ENCODE measurements at regions not wholly inside any gene's neighbourhood (a gene's known extent, or its start where the extent isn't known, plus 50 kb on each side); places are given as distances from the start of the nearest gene placed in this dataset.
"Not testable (repeated sequence)": the region's sequence is repeated elsewhere in the genome, so short reads cannot be mapped to it uniquely, and the experiment has no call there.

DNA sequence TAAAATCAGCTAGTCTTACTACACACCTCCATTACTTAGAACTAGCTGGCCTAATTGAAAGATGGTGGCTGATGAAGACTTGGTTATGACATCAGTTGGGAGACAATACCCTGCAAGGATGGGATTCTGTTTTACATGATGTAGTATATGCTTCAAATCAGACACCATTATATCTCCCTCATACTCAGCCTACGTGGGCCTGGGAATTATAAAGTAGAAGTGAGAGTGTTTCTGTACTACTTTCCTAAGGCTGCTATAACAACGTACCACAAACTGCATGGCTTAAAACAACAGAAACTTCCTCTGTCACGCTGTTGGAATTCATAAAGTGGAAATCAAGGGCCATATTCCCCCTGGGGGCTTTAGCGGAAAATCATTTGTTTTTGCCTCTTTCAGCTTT lies 190.4 kb downstream of the PAH start:
- no peak for DNase-seq

GRCh38 chr12:102722147-102722546 lies 194.9 kb downstream of the PAH start:
- DNase-seq = no peak

DNA sequence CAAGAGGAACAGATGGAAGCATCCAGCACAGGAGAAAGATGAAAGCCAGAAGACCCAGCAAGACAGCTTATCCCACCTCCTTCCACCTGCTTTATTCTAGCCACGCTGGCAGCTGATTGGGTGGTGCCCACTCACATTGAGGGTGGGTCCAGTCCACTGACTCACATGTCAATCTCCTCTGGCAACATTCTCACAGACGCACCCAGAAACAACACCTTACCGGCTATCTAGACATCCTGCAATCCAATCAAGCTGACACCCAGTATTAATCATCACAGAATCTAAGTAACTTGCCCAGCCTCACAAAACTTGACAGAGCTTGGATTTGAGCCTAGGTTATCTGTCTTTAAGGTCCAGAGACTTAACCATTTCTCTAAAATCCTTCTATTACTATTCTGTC lies 208.9 kb downstream of the PAH start:
- DNase-seq = no peak

DNA sequence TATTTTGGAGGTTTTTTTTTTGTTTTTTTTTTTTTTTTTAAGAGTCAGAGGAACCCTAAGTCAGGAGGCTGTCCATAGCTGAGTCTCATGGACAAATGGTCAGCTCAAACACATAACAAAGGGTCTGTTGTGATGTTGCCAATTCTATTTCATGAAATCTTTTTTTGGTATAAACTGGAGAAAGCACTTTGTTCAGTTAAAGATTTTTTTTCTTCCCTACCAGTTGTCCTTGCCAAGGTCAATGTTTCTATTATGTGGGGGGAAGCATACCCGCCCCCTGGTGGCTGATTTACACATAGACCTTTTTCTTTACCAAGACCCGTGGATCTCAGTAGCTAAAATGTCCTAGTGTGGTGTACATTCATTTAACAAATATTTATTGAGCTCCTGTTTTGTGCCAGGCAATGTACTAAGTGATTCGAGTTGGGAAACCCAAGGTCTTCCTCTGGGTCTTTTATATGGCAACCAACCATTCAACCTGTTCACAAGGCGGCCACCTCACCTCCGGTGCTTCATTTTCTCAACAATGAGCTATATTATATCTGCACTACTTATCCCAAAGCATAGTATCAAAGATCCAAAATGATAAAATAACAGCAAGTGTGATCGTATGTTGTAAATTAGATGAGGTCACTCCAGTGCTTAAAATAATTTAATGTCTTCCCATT lies 214.5 kb downstream of the PAH start:
- DNase-seq = peak; percentile 6

GRCh38 chr12:102696045-102696444 lies 215.7 kb upstream of the IGF1 start:
- no peak for DNase-seq

- no peak for DNase-seq
Observed at GRCh38 chr12:102694903-102695302, 214.5 kb upstream of the IGF1 start.

- DNase-seq = no peak
Observed at GRCh38 chr12:102691773-102692555, 211.6 kb upstream of the IGF1 start.

GRCh38 chr12:102690253-102690652 lies 209.9 kb upstream of the IGF1 start:
- DNase-seq = no peak

DNA sequence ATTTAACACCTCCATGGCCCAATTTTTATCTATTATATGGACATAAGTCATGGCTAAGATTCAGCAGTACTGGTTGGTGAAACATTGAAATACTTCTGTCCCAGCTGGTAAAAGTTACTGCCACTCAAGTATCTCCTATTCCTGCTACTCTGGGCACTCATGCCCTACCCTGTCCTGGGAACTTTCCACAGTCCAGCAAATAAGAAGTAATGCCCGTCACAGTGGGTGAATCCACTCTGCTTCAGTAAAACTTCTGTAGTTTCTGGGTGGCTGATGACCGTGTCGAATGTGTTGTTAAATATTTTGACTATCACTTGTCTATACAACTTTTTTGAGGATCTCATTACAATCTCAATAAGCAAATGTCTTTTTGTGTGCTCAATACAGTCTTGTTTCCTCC lies 209.3 kb upstream of the IGF1 start:
- no peak for DNase-seq

DNA sequence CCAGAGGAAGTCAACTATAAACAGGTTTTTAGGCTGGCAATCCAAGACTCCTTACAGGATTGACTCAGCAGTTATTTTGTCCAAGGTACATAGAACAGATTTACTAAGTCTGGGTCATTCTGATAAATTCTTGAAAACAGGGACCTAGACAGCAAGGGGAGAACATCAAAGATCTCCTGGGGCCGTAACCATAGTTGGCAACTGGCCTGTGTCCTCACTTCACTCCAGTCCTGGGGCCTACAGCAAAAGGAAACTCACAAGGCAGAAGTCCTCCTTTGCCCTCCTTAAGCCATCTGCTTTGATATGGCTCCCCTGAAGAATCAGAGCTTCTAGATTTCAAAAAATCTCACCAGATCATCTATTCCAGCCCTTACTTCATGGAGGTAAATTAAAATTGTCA lies 207.2 kb upstream of the IGF1 start:
- no peak for DNase-seq

DNA sequence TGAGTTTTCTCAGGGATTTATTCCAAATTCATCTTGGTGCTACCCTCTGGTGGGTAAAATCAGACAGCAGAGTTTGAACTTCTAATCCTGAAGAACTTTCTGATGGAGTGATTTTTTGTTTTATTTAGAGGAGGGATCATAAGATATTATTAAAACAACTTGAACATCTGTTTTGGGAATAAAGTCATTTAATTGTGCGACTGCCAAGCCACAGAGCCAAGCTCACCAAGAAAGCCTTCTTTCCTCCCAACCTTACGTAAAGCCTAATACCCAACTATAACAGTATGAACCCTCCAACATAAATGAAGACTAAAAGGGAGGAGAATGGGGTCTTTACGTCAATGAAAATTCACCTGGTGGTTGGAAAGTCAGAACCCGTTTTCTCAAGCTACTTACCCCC lies 205.5 kb upstream of the IGF1 start:
- DNase-seq = no peak

GRCh38 chr12:102685172-102685571 lies 204.8 kb upstream of the IGF1 start:
- DNase-seq = no peak

DNA sequence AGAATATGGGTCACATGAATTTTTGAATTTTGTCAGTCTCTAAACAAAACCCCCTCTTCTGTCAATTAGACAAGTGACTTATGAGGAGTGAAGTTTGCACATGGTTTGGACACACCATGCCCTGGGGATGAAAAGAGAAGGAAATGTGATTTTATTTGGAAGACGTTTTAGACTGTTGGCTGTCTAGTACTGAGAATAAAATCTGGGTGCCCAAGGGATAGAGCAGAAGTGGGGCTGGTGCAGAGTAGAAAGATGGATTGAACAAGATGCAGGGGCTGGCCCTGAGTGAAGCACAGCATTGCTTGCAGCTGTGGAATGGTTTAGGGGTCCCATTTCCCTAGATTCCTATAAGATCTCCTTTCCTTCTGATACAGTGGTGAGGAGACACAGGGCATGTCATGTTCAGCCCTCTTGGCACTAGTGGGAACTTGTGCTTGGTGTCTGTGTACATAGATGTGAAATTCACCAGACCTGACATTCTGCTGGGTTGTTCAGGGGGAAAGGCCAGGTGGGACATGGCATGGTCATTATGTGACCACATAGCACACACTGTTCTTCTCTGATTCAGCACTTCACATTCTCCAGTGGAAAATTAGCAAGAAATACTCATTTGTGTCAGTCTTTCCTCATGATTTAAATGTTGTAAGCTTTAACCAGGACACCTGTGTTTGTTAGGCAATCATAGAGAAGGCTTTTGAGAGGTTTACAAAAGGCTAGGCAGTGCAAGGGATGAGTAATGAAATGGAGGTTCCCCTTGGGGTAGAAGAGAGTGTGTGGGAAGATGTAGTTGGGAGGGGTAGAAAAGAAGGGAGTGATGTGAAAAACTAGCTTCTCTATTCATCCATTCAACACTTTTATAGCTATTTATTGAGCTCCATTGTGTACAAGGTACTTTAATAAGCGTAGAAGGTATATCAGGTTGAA lies 202.3 kb upstream of the IGF1 start:
- DNase-seq = no peak

GRCh38 chr12:102681747-102682146 lies 201.4 kb upstream of the IGF1 start:
- no peak for DNase-seq

- DNase-seq = no peak
Observed at GRCh38 chr12:102681309-102681708, 200.9 kb upstream of the IGF1 start.

GRCh38 chr12:102680304-102680703 lies 199.9 kb upstream of the IGF1 start:
- no peak for DNase-seq

- DNase-seq = no peak
Observed at GRCh38 chr12:102676812-102677211, 196.4 kb upstream of the IGF1 start.

DNA sequence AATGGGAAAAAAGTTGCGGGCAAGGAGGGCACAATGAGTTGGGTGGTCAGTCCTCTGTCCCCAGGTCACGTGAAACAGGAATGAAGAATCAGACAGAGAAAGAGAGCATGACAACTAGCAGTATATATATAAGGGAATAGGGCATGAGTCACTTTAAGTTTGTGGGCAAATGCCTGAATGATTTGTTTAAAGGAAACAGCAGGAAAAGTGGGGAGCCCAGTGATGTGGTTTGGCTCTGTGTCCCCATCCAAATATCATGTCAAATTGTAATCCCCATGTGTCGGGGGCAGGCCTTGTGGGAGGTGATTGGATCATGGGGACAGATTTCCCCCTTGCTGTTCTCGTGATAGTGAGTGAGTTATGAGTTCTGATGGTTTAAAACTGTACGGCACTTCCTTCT lies 195.3 kb upstream of the IGF1 start:
- no peak for DNase-seq

- DNase-seq = no peak
Observed at GRCh38 chr12:102673606-102674005, 193.2 kb upstream of the IGF1 start.

DNA sequence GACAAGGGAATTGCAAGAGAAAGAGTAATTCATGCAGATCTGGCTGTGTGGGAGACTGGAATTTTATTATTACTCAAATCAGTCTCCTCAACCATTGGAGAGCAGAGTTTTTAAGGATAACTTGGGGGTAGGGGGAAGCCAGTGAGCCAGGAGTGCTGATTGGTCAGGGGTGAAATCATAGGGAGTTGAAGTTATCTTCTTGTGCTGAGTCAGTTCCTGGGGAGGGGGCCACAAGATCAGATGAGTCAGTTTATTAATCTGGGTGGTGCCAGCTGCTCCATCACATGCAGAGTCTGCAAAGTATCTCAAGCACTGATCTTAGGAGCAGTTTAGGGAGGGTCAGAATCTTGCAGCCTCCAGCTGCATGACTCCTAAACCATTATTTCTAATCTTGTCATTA lies 191.8 kb upstream of the IGF1 start:
- not testable (repeated sequence) for DNase-seq

DNA sequence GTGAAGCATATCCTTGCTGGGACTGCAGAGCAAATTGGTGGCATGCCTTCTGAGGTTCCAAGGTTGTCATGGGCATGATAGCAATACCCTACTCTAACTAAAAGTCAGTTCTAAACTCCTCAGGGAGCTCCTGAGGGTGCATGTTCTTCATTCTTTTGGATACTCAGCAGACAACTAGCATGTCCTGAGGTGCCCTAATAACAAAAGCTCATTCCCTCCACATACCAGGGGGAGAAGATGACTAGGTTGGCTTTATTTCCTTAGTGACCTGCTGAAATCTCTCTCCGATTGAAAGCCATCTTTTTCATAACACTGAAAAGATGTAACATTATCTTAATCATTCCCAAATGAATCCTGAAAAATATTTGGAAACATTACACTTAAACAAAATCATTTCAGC lies 188.7 kb upstream of the IGF1 start:
- DNase-seq = no peak

DNA sequence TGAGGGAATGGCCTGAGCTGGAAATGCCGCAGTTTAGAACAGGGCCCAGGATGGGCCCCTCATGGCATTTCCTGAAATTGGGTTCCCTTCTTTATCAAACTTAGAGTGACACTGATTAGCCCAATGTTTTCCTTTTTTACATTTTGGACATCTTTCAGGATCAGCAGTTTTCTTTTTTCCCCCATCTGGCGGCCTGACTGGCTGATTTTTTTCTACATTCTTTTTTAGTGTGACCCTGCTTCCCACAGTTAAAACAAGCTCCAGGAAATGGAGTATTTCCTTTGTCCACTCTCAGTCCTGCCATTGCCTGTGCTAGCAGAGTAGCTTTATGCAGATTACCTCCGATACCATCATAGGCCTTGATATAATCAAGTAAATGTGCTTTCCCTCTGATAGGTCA lies 185.8 kb upstream of the IGF1 start:
- DNase-seq = not testable (repeated sequence)

DNA sequence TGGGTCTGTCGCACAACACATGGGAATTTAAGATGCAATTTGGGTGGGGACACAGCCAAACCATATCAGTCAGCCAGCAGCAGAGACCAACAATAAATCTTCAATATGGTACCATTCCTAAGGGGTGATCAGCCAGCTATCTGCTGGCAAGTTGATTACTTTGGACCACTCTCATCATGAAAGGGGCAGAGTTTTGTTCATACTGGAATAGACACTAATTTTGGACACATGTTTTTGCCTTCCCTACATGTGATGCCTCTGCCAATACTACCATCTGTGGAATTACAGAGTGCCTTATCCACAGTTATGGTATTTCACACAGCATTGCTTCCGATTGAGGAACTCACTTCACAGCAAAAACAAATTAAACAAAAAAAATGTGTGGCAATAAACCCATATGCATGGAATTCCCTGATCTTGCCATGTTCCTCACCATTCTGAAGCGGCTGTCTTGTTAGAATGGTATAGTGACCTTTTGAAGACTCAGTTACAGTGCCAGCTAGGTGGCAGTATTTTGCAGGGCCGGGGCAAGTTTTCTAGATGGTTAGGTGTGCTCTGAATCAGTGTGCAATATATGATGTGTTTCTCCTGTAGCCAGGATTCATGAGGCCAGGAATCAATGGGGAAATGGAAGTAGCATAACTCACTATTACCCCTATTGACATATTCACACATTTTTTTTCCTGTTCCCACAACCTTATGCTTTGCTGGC lies 179.0 kb upstream of the IGF1 start:
- no peak for DNase-seq
